HG03521 (cell line): ENCODE measurements at regions not wholly inside any gene's neighbourhood (a gene's known extent, or its start where the extent isn't known, plus 50 kb on each side); places are given as distances from the start of the nearest gene placed in this dataset.
"Not testable (repeated sequence)": the region's sequence is repeated elsewhere in the genome, so short reads cannot be mapped to it uniquely, and the experiment has no call there.

ENCODE experiments used
- ATAC-seq: cut with Tn5 transposase; IDR thresholded peaks from one replicate; pipeline ENCODE4 v1.9.1; 2021; ENCODE audit warnings: mild to moderate bottlenecking, moderate library complexity; ENCODE audit not compliant: unreplicated experiment

GRCh38 chr7:123264820-123265219, 65.1 kb upstream of the SLC13A1 start:
- ATAC-seq: not testable (repeated sequence)

GRCh38 chr7:123260428-123260960, 60.7 kb upstream of the SLC13A1 start:
- no peak for ATAC-seq

DNA sequence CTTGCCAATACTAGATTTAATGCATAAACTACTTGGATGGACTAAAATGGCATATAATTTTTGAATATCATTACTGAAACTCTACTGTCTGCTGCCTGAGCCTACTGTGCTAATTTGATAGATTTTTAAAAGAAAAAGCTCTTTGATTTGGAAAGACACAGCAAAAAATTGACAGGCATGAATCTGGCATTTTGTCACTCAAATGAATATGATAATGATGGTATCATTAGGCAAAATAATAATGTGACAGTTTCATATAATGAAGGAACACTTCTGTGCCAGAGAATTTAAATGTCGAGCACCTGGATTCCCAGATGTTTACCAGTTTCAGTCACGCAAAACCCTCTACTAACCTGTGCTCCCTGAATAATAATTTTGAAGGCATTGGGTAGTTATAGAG, 60.0 kb upstream of the SLC13A1 start:
- no peak for ATAC-seq
